ENCODE measurements at regions not wholly inside any gene's neighbourhood (a gene's known extent, or its start where the extent isn't known, plus 50 kb on each side); places are given as distances from the start of the nearest gene placed in this dataset.
"Not testable (repeated sequence)": the region's sequence is repeated elsewhere in the genome, so short reads cannot be mapped to it uniquely, and the experiment has no call there.

GRCh38 chr10:71088054-71088453 is 124.3 kb upstream of the UNC5B start:
- H3K27me3 ChIP-seq = no peaks in the 10 kb centered on the region
- peak overlapping the region in 1 of 2 donors; percentile 49 for H3K27ac ChIP-seq
- H3K9me3 ChIP-seq = no peaks in the 10 kb centered on the region
- intact Hi-C loops (cut with DNase I; ENCODE audit: low total_unique reads) = no loop called here
- peak in 1 of 2 donors; percentile 61 for DNase-seq
- H3K36me3 ChIP-seq = no peaks in the 10 kb centered on the region
- TF ChIP-seq CTCF (IDR thresholded peaks at IDR 0.05) = no peak
- no peak overlapping the region for H3K4me3 ChIP-seq
- H3K4me1 ChIP-seq = peaks cover 0 to 35% (median 7%) of the 10 kb centered on the region in 4 donors

GRCh38 chr10:71088578-71088977 is 123.8 kb upstream of the UNC5B start:
- H3K4me3 ChIP-seq; H3K27me3 ChIP-seq; DNase-seq; H3K36me3 ChIP-seq; H3K27ac ChIP-seq; H3K9me3 ChIP-seq; intact Hi-C loops (cut with DNase I; ENCODE audit: low total_unique reads): not testable (repeated sequence)
- H3K4me1 ChIP-seq = peaks cover 0 to 38% (median 9%) of the 10 kb centered on the region in 4 donors

GRCh38 chr10:71089162-71089561 is 123.2 kb upstream of the UNC5B start:
- TF ChIP-seq CTCF (IDR thresholded peaks at IDR 0.05) = no peak
- intact Hi-C loops (cut with DNase I; ENCODE audit: low total_unique reads) = no loop called here
- H3K27ac ChIP-seq = no peak overlapping the region

GRCh38 chr10:71090330-71090729 is 122.0 kb upstream of the UNC5B start:
- no peaks in the 10 kb centered on the region for H3K36me3 ChIP-seq
- DNase-seq = no peak

More at GRCh38 chr10:71089162-71089561, 123.2 kb upstream of the UNC5B start:
- H3K27me3 ChIP-seq = no peaks in the 10 kb centered on the region
- DNase-seq = peak in 1 of 2 donors; percentile 19
- H3K4me1 ChIP-seq = peaks cover 0 to 38% (median 9%) of the 10 kb centered on the region in 4 donors
- no peaks in the 10 kb centered on the region for H3K9me3 ChIP-seq
- no peak overlapping the region for H3K4me3 ChIP-seq
- no peaks in the 10 kb centered on the region for H3K36me3 ChIP-seq

GRCh38 chr10:71090801-71091200 is 121.6 kb upstream of the UNC5B start:
- no peaks in the 10 kb centered on the region for H3K36me3 ChIP-seq
- peak in 1 of 2 donors; percentile 52 for DNase-seq
- peaks cover 0 to 36% (median 9%) of the 10 kb centered on the region in 4 donors for H3K4me1 ChIP-seq
- no peak overlapping the region for H3K4me3 ChIP-seq
- H3K27me3 ChIP-seq = no peaks in the 10 kb centered on the region
- H3K9me3 ChIP-seq = no peaks in the 10 kb centered on the region
- intact Hi-C loops (cut with DNase I; ENCODE audit: low total_unique reads) = no loop called here
- H3K27ac ChIP-seq = no peak overlapping the region
- no peak for TF ChIP-seq CTCF (IDR thresholded peaks at IDR 0.05)

More at GRCh38 chr10:71090330-71090729, 122.0 kb upstream of the UNC5B start:
- H3K27ac ChIP-seq = no peak overlapping the region
- peaks cover 0 to 38% (median 9%) of the 10 kb centered on the region in 4 donors for H3K4me1 ChIP-seq
- intact Hi-C loops (cut with DNase I; ENCODE audit: low total_unique reads) = no loop called here
- no peak overlapping the region for H3K4me3 ChIP-seq
- H3K27me3 ChIP-seq = no peaks in the 10 kb centered on the region
- no peak for TF ChIP-seq CTCF (IDR thresholded peaks at IDR 0.05)
- H3K9me3 ChIP-seq = no peaks in the 10 kb centered on the region

GRCh38 chr10:71092812-71093401 is 119.5 kb upstream of the UNC5B start:
- peaks cover 0 to 16% (median 7%) of the 10 kb centered on the region in 4 donors for H3K4me1 ChIP-seq
- H3K27ac ChIP-seq = peak overlapping the region in 1 of 2 donors; percentile 46
- no peak for TF ChIP-seq CTCF (IDR thresholded peaks at IDR 0.05)
- DNase-seq = peak in 1 of 2 donors; percentile 68
- H3K9me3 ChIP-seq = no peaks in the 10 kb centered on the region
- no peak overlapping the region for H3K4me3 ChIP-seq
- H3K27me3 ChIP-seq = no peaks in the 10 kb centered on the region
- intact Hi-C loops (cut with DNase I; ENCODE audit: low total_unique reads) = no loop called here
- H3K36me3 ChIP-seq = no peaks in the 10 kb centered on the region
